K562 (cell line): ENCODE measurements at regions not wholly inside any gene's neighbourhood (a gene's known extent, or its start where the extent isn't known, plus 50 kb on each side); places are given as distances from the start of the nearest gene placed in this dataset.
A peak's percentile ranks its signal among the peaks of the same experiment; 100 is the strongest.

Source experiments
- ATAC-seq: fragments of 200-7000 bp; cut with Tn5 transposase; 3 replicates; pipeline ENCODE4 v1.9.1; 2020; ENCODE audit warnings: moderate library complexity
- BruUV-seq: library from RNA; stranded (reverse); fragments of 400-500 nt; replicated peaks from 2 replicates; lab custom pipeline; 2021; lab: Mats Ljungman, UMichigan
- CTCF ChIA-PET: fragments of 300-600 bp; formaldehyde crosslinking; extraction: SDS; loops from one replicate; lab custom pipeline; 2021; ENCODE audit warnings: low intra/inter-chr PET ratio; lab: Yijun Ruan, JAX
- POLR2A ChIA-PET: fragments of 300-600, 350-650 bp; sonication (Branson Sonifier 250); formaldehyde crosslinking; extraction: SDS; loops from one replicate; lab custom pipeline; 2021; ENCODE audit warnings: antibody characterized with exemption, inconsistent platforms; lab: Yijun Ruan, JAX
- DNase-seq, 4 experiments: peaks; one replicate each; pipeline versions ENCODE4 v3.0.0 to v3.0.0-alpha.2; 2011 to 2018; ENCODE audit warnings: low spot score in 3 of 4, mixed read lengths in 3 of 4; ENCODE audit errors: extremely low read depth in 1 of 4
- FAIRE-seq: peaks from 2 replicates; lab custom pipeline; 2011; peaks lifted over from hg19 to GRCh38; lab: Jason Lieb, UNC
- H2AFZ ChIP-seq: 2 replicates; pipeline ENCODE4 v1.6.0; 2011; ENCODE audit warnings: low read depth, low read length, control low read depth, inconsistent platforms
- H3K27ac ChIP-seq: fragments of 200-600 bp; 3 replicates; pipeline ENCODE4 v1.8.0; 2011; ENCODE audit warnings: low read depth, mild to moderate bottlenecking, control low read depth, inconsistent platforms, low read length, moderate library complexity, mixed read lengths; ENCODE audit errors: extremely low read depth
- H3K27me3 ChIP-seq, 2 experiments: fragments of 300-600 bp in 1 of 2; 2 replicates in 1 of 2; 3 replicates in 1 of 2; pipeline versions ENCODE4 v1.6.0 to v1.8.0; 2011; ENCODE audit warnings: inconsistent platforms in 2 of 2, low read length in 2 of 2, mild to moderate bottlenecking in 1 of 2, mixed read lengths in 1 of 2, moderate library complexity in 1 of 2; ENCODE audit not compliant: control insufficient read depth in 2 of 2, insufficient read depth in 2 of 2
- H3K36me3 ChIP-seq: fragments of 300-600 bp; 3 replicates; pipeline ENCODE4 v1.8.0; 2011; ENCODE audit warnings: mild to moderate bottlenecking, low read length, inconsistent platforms; ENCODE audit not compliant: control insufficient read depth, insufficient read depth
- H3K4me1 ChIP-seq, 2 experiments: fragments of 200-600 bp in 1 of 2; replicated peaks in 1 of 2; 2 replicates in 1 of 2; 3 replicates in 1 of 2; pipeline versions ENCODE4 v1.5.1 to v1.8.0; 2011; ENCODE audit warnings: inconsistent platforms in 2 of 2, low read length in 2 of 2, mild to moderate bottlenecking in 1 of 2, mixed read lengths in 1 of 2, moderate library complexity in 1 of 2; ENCODE audit not compliant: control insufficient read depth in 2 of 2, insufficient read depth in 2 of 2
- H3K4me2 ChIP-seq: 2 replicates; pipeline ENCODE4 v1.6.1; 2011; ENCODE audit warnings: low read length, control low read depth, inconsistent platforms, mixed read lengths; ENCODE audit not compliant: insufficient read depth
- H3K4me3 ChIP-seq: fragments of 200-600 bp; sonication (generic), shearing (Covaris generic); 2 replicates; pipeline ENCODE4 v1.5.1; 2016; ENCODE audit warnings: control low read depth, inconsistent platforms
- H3K79me2 ChIP-seq: fragments of 200-600 bp; 3 replicates; pipeline ENCODE4 v1.8.0; 2011; ENCODE audit warnings: low read length, inconsistent platforms; ENCODE audit not compliant: control insufficient read depth, insufficient read depth
- H3K9ac ChIP-seq, 2 experiments: 2 replicates each; pipeline versions ENCODE4 v1.6.0 to v1.6.1; 2011; ENCODE audit warnings: low read depth in 2 of 2, low read length in 2 of 2, control low read depth in 1 of 2, inconsistent platforms in 1 of 2, mild to moderate bottlenecking in 1 of 2, mixed read lengths in 1 of 2; ENCODE audit not compliant: insufficient read depth in 1 of 2
- H3K9me1 ChIP-seq: one replicate; pipeline ENCODE4 v1.6.0; 2011; ENCODE audit warnings: inconsistent platforms, mild to moderate bottlenecking, low read length, moderate library complexity; ENCODE audit not compliant: control insufficient read depth, insufficient read depth
- H3K9me3 ChIP-seq: replicated peaks from 2 replicates; pipeline ENCODE4 v1.5.1; 2011; ENCODE audit warnings: low read depth, low read length, inconsistent platforms; ENCODE audit not compliant: control insufficient read depth, insufficient read depth
- H4K20me1 ChIP-seq: replicated peaks from 2 replicates; pipeline ENCODE4 v1.6.1; 2011; ENCODE audit warnings: low read length, inconsistent platforms, mixed read lengths; ENCODE audit not compliant: control insufficient read depth, insufficient read depth
- MYNN ChIP-seq, 2 experiments: sonication (generic); formaldehyde crosslinking in 1 of 2; IDR thresholded peaks; 2 replicates each; pipeline versions ENCODE4 v1.5.0 to v1.6.1; 2016 to 2020; ENCODE audit warnings: antibody characterized with exemption in 1 of 2, missing genetic modification reagents in 1 of 2
- POLR2AphosphoS5 ChIP-seq: IDR thresholded peaks from 2 replicates; pipeline ENCODE4 v1.6.1; 2011; ENCODE audit warnings: mild to moderate bottlenecking, low read depth, low read length, moderate library complexity; ENCODE audit not compliant: control insufficient read depth, insufficient read depth
- ZNF707 ChIP-seq: fragments of 250-450 bp; sonication (Bioruptor Pico); conservative IDR thresholded peaks from 2 replicates; pipeline ENCODE4 v1.8.0; 2022; ENCODE audit warnings: inconsistent platforms, mild to moderate bottlenecking, moderate library complexity
- WGBS: fragments of 100-300 bp; shearing (Covaris generic); methylation state at CpG from one replicate; pipeline ENCODE4 v1.1.6; 2016; ENCODE audit warnings: low coverage, mixed read lengths; ENCODE audit not compliant: insufficient coverage; ENCODE audit errors: missing lambda C conversion rate; 5-methylcytosine and 5-hydroxymethylcytosine counted together
- in situ Hi-C: fragments of 300-500 bp; cut with MboI; formaldehyde crosslinking; loops from 4 replicates; pipeline ENCODE4 v1.15.0; 2018; ENCODE audit warnings: inconsistent platforms, mixed read lengths
- intact Hi-C: fragments of 100-400 bp; cut with micrococcal nuclease; formaldehyde crosslinking; loops from 2 replicates; pipeline ENCODE4 v1.14.2; 2022
- TF ChIP-seq, protein P1 (sequence below): sonication (generic); formaldehyde crosslinking; IDR thresholded peaks from 2 replicates; pipeline ENCODE4 v1.8.1; 2022; ENCODE audit warnings: missing genetic modification reagents
- TF ChIP-seq, protein P2 (sequence below): fragments of 450-650 bp; formaldehyde crosslinking; IDR thresholded peaks from 2 replicates; pipeline ENCODE4 v1.4.0; 2022; ENCODE audit warnings: missing genetic modification characterization
- TF ChIP-seq, protein P3 (sequence below): IDR thresholded peaks from 3 replicates; pipeline ENCODE4 v1.6.1; 2011; ENCODE audit warnings: borderline replicate concordance, mild to moderate bottlenecking; ENCODE audit not compliant: insufficient read length, insufficient read depth

DNA sequence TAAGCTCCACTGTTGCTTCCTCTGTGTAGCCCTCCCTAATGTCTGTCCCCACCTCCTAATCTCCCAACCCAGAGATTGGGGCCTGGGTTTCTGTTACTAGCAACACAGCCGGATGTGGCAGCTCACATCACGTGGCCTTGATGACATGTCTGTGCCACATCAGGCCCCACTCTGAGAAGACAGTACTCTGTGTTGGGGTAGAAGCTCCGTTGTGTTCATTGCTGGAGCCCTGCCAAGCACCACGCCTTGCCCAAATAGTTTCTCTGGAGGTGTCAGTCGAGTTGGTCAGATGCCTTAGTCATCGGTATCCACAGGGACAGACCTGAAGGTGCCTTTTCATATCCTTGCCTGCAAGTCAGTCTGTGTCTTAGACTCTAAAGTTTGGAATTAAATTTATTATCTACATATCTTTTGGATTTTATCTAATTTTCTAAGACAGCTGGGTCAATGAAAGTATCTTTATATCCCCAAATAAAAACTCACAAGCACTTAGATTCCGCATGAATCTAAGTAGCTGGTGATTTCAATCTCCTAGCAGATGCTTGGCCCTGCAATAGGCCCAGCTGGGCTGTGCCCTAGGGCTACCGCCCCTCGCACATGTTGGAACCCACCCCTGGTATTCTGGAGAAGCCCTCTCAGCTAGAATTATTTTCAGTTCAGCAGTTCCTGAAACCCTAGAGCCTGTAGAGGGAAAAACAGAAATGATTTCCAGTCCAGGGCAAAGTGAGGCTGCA is 204.0 kb upstream of the TSHZ3 start:
- no peak overlapping the region for H3K9ac ChIP-seq
- TF ChIP-seq, protein P1, sequence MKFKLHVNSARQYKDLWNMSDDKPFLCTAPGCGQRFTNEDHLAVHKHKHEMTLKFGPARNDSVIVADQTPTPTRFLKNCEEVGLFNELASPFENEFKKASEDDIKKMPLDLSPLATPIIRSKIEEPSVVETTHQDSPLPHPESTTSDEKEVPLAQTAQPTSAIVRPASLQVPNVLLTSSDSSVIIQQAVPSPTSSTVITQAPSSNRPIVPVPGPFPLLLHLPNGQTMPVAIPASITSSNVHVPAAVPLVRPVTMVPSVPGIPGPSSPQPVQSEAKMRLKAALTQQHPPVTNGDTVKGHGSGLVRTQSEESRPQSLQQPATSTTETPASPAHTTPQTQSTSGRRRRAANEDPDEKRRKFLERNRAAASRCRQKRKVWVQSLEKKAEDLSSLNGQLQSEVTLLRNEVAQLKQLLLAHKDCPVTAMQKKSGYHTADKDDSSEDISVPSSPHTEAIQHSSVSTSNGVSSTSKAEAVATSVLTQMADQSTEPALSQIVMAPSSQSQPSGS (CRISPR knock-in tag), result no peak
- no peaks in the 10 kb centered on the region for H3K9me3 ChIP-seq
- no peak overlapping the region for H3K4me2 ChIP-seq
- CTCF ChIA-PET, result no interaction called here
- WGBS, result under 1% methylated on average over 9 of the region's 9 CpGs
- DNase-seq (peak in 1 of 4 experiments; percentile 1), ATAC-seq (no peak), FAIRE-seq (no peak)
- in situ Hi-C loops, result no loop called here
- BruUV-seq, result no TSS peak
- no peak overlapping the region for H2AFZ ChIP-seq
- intact Hi-C loops, result no loop called here
- peaks cover 3% of the 10 kb centered on the region for H3K9me1 ChIP-seq
- H3K79me2 ChIP-seq, result no peaks in the 10 kb centered on the region
- no peaks in the 10 kb centered on the region for H3K36me3 ChIP-seq
- no peak overlapping the region for H3K4me3 ChIP-seq
- no peak overlapping the region for H3K27ac ChIP-seq
- POLR2A ChIA-PET, result no interaction called here
- no peaks in the 10 kb centered on the region for H4K20me1 ChIP-seq
- no peaks in the 10 kb centered on the region; a peak in 1 of 5 replicates for H3K27me3 ChIP-seq
- no peaks in the 10 kb centered on the region; a peak in 1 of 5 replicates for H3K4me1 ChIP-seq

DNA sequence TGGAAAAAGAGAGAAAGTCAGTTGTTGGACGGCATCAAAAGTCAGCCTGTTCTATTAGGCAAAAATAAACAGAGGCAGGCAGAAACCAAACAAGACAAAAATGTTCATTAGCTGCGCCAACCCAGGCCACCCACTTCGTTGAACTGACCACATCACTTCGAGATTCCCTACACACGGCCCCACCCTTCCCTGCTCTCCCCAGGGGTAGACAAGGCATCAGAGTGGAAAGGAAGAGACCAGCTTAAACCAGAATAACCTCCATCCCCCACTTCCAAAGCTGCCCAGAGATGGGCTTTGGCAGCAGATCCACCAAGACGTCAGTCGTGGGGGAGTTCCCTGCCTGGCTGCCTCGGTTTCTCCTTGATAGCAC is 204.6 kb upstream of the TSHZ3 start:
- H3K9me1 ChIP-seq, result peaks cover 3% of the 10 kb centered on the region
- 0% methylated on average over 8 of the region's 8 CpGs for WGBS
- no peaks in the 10 kb centered on the region for H3K36me3 ChIP-seq
- no peaks in the 10 kb centered on the region; a peak in 1 of 5 replicates for H3K4me1 ChIP-seq
- ATAC-seq (no peak), DNase-seq (no peak), FAIRE-seq (no peak)
- no peak overlapping the region for H2AFZ ChIP-seq
- in situ Hi-C loops, result no loop called here
- CTCF ChIA-PET, result no interaction called here
- POLR2A ChIA-PET, result no interaction called here
- H3K4me2 ChIP-seq, result no peak overlapping the region
- BruUV-seq, result no TSS peak
- H3K9me3 ChIP-seq, result no peaks in the 10 kb centered on the region
- no peak for TF ChIP-seq POLR2AphosphoS5
- no peak for TF ChIP-seq ZNF707 (CRISPR knock-in tag)
- TF ChIP-seq, protein P2, sequence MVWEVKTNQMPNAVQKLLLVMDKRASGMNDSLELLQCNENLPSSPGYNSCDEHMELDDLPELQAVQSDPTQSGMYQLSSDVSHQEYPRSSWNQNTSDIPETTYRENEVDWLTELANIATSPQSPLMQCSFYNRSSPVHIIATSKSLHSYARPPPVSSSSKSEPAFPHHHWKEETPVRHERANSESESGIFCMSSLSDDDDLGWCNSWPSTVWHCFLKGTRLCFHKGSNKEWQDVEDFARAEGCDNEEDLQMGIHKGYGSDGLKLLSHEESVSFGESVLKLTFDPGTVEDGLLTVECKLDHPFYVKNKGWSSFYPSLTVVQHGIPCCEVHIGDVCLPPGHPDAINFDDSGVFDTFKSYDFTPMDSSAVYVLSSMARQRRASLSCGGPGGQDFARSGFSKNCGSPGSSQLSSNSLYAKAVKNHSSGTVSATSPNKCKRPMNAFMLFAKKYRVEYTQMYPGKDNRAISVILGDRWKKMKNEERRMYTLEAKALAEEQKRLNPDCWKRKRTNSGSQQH (CRISPR knock-in tag), result no peak
- TF ChIP-seq MYNN (IDR thresholded peaks at IDR 0.05), result no peak
- TF ChIP-seq MYNN (CRISPR knock-in tag; IDR thresholded peaks at IDR 0.05), result no peak
- TF ChIP-seq, protein P3, sequence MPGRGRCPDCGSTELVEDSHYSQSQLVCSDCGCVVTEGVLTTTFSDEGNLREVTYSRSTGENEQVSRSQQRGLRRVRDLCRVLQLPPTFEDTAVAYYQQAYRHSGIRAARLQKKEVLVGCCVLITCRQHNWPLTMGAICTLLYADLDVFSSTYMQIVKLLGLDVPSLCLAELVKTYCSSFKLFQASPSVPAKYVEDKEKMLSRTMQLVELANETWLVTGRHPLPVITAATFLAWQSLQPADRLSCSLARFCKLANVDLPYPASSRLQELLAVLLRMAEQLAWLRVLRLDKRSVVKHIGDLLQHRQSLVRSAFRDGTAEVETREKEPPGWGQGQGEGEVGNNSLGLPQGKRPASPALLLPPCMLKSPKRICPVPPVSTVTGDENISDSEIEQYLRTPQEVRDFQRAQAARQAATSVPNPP, result no peak
- H3K27me3 ChIP-seq, result no peaks in the 10 kb centered on the region; a peak in 1 of 5 replicates
- intact Hi-C loops, result no loop called here
- H3K79me2 ChIP-seq, result no peaks in the 10 kb centered on the region
- H3K9ac ChIP-seq, result no peak overlapping the region
- H3K27ac ChIP-seq, result no peak overlapping the region
- H4K20me1 ChIP-seq, result no peaks in the 10 kb centered on the region
- no peak overlapping the region for H3K4me3 ChIP-seq
